Stimulated activated naive CD8-positive, alpha-beta T cell treated with anti-CD3 and anti-CD28 coated beads, Interleukin-15, Interleukin-2, amounts not matched to agents 100 ng/mL and 50 ng/mL, for 24 hours (primary cell): ENCODE measurements at regions not wholly inside any gene's neighbourhood (a gene's known extent, or its start where the extent isn't known, plus 50 kb on each side); places are given as distances from the start of the nearest gene placed in this dataset.
"Not testable (repeated sequence)": the region's sequence is repeated elsewhere in the genome, so short reads cannot be mapped to it uniquely, and the experiment has no call there.

Source experiments
- H3K27ac Mint-ChIP-seq: one replicate; pipeline ENCODE4 v1.8.0; 2021; ENCODE audit warnings: mild to moderate bottlenecking, mixed read lengths
- H3K27me3 Mint-ChIP-seq: one replicate; pipeline ENCODE4 v1.8.0; 2021; ENCODE audit warnings: mixed read lengths
- H3K36me3 Mint-ChIP-seq: one replicate; pipeline ENCODE4 v1.8.0; 2021; ENCODE audit warnings: low read depth, mixed read lengths
- H3K4me1 Mint-ChIP-seq: one replicate; pipeline ENCODE4 v1.8.0; 2021; ENCODE audit warnings: low read depth, mixed read lengths
- H3K4me3 Mint-ChIP-seq: one replicate; pipeline ENCODE4 v1.8.0; 2021; ENCODE audit warnings: mild to moderate bottlenecking, mixed read lengths
- H3K9me3 Mint-ChIP-seq: one replicate; pipeline ENCODE4 v1.8.0; 2021; ENCODE audit warnings: mixed read lengths

DNA sequence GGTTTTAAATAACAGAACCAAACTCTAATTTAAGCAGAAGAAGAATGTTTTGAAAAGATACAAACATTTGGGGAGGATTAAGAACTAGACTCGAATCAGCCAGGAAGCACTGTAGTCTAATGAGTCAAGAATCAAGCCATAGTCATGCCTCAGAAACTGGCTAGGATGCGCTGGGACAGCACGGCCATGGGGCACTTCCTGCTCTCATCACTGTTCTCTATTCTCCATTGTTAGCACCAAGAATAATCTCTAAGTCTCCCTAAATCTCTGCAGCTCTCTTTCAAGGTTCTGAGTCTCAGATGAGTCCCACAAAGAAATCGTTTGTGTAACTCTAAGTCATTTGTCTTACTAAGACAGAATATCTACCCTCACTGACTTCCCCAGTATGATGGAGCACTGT, 399.0 kb upstream of the KCNMB2 start:
- no peaks in the 10 kb centered on the region for H3K27me3 Mint-ChIP-seq
- H3K9me3 Mint-ChIP-seq, result no peaks in the 10 kb centered on the region

DNA sequence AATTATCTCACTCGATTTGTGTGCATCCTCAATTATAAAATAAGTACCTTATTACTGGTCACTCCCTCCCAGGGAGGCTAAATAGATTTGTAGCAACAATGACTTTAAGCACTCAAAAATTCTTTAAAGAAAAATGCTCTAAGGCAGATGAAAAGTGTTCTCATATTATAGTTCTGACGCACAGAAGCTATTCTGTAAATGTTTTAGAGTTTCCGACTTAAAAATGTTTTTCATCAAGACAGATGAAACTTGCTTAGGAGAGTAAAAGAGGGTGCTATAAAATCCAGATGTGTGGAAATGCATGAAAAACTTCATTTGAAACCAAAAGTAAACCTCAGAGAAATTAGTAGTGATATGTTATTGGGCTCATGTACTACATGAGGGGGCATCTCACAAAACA, 398.4 kb upstream of the KCNMB2 start:
- H3K9me3 Mint-ChIP-seq, result no peaks in the 10 kb centered on the region
- H3K27me3 Mint-ChIP-seq, result no peaks in the 10 kb centered on the region
- no peaks in the 10 kb centered on the region for H3K36me3 Mint-ChIP-seq
- H3K27ac Mint-ChIP-seq, result no peak overlapping the region
- H3K4me3 Mint-ChIP-seq, result no peak overlapping the region
- H3K4me1 Mint-ChIP-seq, result no peaks in the 10 kb centered on the region

More for the DNA sequence above, 399.0 kb upstream of the KCNMB2 start:
- no peak overlapping the region for H3K4me3 Mint-ChIP-seq
- H3K27ac Mint-ChIP-seq, result no peak overlapping the region
- H3K36me3 Mint-ChIP-seq, result no peaks in the 10 kb centered on the region
- H3K4me1 Mint-ChIP-seq, result no peaks in the 10 kb centered on the region

DNA sequence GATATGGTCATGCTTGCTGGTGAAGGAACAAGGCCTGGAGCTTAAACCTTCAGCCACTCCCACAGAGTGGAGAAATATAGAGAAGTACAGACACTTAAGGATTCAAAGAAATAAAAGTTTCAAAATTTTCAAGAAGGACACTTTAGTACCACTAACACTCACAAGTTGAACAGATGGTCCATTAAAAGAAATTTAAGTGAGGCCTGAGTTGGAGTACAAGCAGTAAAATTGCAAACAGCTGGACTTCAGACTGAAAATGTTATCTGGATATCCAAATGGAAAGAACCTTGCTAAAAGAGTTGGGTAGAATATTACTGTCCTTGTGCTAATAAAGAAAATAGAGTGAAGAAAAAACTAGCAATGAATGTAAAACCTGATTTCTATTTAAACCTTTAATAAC, 397.1 kb upstream of the KCNMB2 start:
- Mint-ChIP-seq H3K36me3 (no peaks in the 10 kb centered on the region), H3K9me3 (no peaks in the 10 kb centered on the region), H3K4me3 (no peak overlapping the region), H3K27ac (no peak overlapping the region), H3K27me3 (no peaks in the 10 kb centered on the region), H3K4me1 (no peaks in the 10 kb centered on the region)

DNA sequence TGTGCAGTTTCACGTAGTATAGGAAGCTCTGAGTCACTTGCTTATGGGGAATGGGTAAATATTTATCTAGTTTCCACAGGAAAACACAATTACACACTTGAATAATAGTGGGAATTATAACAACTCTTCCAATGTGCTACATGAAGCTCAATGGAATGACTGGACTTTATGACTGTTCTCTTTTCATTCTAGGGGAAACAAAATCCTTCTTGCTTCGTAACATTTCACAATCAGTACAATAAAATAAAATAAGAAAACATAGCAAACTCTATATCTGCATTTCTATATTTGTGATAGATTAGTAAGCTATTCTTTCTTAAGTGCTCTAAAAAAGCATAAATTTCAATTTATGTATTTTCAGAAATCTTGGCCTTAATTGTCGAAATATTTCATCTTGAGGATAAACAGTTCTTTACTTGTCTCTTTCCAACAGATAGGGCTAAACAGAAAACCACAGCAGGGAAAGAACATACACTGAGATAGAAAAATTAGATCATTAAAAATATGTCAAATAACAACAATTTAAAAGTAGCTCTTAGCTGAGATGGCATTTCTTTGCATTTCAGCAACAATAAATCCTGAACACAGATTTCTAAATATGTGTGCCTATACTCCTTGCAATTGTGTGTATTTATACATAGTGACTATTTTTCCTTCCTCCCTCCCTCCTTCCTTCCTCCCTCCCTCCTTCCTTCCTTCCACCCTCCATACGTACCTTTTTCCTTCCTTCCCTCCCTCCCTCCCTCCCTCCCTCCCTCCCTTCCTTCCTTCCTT, 395.5 kb upstream of the KCNMB2 start:
- Mint-ChIP-seq H3K9me3 (no peaks in the 10 kb centered on the region), H3K36me3 (no peaks in the 10 kb centered on the region), H3K4me3 (no peak overlapping the region), H3K4me1 (no peaks in the 10 kb centered on the region), H3K27me3 (no peaks in the 10 kb centered on the region), H3K27ac (no peak overlapping the region)

DNA sequence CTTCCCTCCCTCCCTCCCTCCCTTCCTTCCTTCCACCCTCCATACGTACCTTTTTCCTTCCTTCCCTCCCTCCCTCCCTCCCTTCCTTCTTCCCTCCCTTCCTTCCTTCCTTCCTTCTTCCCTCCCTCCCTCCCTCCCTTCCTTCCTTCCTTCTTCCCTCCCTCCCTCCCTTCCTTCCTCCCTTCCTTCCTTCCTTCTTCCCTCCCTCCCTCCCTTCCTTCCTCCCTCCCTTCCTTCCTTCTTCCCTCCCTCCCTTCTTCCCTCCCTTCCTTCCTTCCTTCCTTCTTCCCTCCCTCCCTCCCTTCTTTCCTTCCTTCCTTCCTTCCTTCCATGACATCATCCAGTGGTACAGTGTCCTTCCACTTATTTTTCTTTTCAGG, 394.9 kb upstream of the KCNMB2 start:
- H3K27ac Mint-ChIP-seq, H3K36me3 Mint-ChIP-seq, H3K4me3 Mint-ChIP-seq, H3K9me3 Mint-ChIP-seq, H3K27me3 Mint-ChIP-seq, H3K4me1 Mint-ChIP-seq: not testable (repeated sequence)

DNA sequence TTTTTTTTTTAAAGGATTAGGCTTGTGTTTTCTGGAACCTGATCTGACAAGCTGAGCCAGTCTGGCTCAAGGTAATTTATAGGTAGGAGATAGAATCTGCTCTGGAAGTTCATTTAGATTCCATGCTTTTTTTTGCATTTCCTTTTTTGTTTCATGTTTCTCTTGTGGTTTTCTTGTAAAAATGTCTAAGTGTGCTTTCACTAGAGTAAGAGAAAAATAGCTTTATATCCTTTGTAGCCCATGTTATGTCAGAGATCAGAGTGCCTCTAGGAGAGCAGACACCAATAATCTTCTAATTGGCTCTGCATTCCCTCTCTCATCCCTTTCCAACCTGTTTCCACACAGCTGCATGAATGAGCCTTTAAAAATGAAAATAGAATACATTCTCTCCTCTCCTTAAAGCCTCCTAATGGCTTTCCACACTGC, 389.8 kb upstream of the KCNMB2 start:
- Mint-ChIP-seq H3K36me3 (no peaks in the 10 kb centered on the region), H3K27me3 (no peaks in the 10 kb centered on the region), H3K4me1 (no peaks in the 10 kb centered on the region), H3K4me3 (no peak overlapping the region), H3K9me3 (no peaks in the 10 kb centered on the region), H3K27ac (no peak overlapping the region)

DNA sequence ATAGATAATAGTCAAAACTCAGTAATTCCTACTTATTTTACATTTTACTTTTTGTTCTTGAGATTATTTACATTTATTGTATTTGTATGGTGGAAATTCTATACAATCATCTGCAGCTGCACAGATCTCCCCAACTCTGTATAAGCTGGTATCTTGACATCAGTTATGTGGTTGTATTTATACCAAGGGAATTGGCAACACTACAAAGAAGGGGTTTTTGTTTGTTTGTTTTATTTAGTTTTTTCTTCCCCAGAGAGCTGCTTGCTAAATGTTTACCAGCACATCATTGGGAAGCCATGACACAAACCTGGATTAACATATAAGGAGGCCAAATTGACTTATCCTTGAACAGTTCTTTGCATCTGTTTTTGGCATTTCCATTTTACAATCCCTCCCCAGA, 389.2 kb upstream of the KCNMB2 start:
- Mint-ChIP-seq H3K36me3 (no peaks in the 10 kb centered on the region), H3K4me3 (no peak overlapping the region), H3K9me3 (no peaks in the 10 kb centered on the region), H3K27me3 (no peaks in the 10 kb centered on the region), H3K27ac (no peak overlapping the region), H3K4me1 (no peaks in the 10 kb centered on the region)

DNA sequence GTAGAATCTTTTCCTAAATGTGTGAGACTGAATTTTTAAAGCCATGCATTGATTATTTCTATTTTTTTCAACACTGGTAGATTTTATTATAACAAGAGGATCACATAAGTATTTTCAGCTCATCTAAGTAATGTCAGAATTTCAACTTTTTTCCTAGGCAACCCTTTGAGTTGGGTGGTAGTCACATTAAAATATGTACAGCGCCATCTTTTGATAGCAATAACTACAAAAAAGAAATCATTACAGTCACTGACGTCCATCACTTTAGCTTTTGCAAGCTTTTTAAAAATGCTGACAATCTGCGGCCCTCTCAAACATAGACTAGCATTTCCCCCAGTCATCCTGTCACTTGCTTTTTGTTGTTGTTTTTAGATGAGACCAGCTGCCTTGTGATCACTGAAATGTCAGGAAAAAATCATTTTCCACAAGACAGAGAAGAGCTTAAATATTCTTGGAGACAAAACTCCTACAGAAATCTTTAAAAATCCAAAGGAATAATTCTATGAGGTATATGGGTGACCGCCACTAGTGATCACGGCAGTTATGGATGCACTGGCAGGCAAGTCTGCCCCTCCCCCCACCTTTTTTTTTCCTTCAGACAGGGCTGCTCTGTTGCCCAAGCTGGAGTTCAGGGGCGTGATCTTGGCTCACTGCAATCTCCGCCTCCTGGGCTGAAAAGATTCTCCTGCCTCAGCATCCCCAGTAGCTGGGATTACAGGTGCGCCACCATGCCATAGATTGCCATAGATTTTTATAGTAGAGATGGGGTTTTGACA, 384.0 kb upstream of the KCNMB2 start:
- H3K27me3 Mint-ChIP-seq, result no peaks in the 10 kb centered on the region
- no peak overlapping the region for H3K4me3 Mint-ChIP-seq
- no peak overlapping the region for H3K27ac Mint-ChIP-seq
- H3K9me3 Mint-ChIP-seq, result no peaks in the 10 kb centered on the region
- H3K36me3 Mint-ChIP-seq, result no peaks in the 10 kb centered on the region
- no peaks in the 10 kb centered on the region for H3K4me1 Mint-ChIP-seq

DNA sequence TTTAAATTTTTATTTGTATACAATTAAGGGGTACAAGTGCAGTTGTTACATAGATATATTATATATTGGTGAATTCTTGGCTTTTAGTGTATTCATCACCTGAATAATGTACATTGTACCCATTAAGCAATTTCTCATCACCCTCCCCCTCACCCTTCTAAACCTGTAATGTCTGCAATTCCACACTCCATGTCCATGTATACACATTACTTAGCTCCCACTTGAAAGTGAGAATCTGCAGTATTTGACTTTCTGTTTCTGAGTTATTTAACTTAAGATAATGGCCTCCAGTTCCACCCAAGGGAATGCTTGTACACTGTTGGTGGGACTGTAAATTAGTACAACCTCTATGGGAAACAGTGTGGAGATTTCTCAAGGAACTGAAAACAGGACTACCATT, 383.2 kb upstream of the KCNMB2 start:
- no peaks in the 10 kb centered on the region for H3K36me3 Mint-ChIP-seq
- no peaks in the 10 kb centered on the region for H3K4me1 Mint-ChIP-seq
- no peak overlapping the region for H3K27ac Mint-ChIP-seq
- no peaks in the 10 kb centered on the region for H3K27me3 Mint-ChIP-seq
- no peak overlapping the region for H3K4me3 Mint-ChIP-seq
- no peaks in the 10 kb centered on the region for H3K9me3 Mint-ChIP-seq

DNA sequence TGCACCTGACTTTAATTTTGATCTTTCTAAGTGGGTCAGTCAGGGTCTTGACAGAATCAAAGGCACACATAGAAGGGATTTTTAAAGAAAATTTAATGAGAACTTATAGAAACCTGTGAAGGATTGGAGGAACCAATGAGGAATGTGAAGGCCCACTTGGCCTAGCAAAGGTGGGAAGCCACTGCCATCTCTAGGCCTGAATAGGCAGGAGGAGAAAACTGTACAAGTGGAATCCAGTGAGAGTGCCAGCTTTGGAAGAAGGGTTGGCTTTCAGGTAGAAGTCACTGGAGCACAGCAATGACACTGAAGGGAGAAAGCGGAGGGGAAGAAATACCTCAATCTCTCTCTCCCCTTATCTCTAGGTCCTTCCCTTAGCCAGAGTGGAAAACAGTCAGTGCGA, 380.7 kb upstream of the KCNMB2 start:
- no peaks in the 10 kb centered on the region for H3K4me1 Mint-ChIP-seq

DNA sequence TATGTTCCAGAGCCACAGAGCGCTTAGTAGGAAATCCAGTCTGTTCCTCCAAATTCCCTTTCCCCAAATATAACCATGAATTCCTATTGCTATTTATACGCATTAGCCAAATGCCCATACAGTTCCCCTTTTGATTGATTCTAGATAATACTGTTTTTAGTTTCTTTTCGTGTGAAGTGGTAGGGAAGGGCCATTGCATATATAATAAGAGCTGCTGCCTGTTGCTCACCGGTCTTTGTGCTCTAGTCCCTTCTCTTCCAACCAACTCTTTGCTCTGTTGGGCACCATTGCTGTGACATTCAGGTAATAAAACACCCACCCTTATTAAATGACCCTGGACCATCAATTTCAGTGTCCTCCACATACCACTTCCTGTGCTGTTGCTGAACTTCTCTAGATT, 379.9 kb upstream of the KCNMB2 start:
- no peaks in the 10 kb centered on the region for H3K4me1 Mint-ChIP-seq
- no peaks in the 10 kb centered on the region for H3K36me3 Mint-ChIP-seq
- no peak overlapping the region for H3K27ac Mint-ChIP-seq
- H3K4me3 Mint-ChIP-seq, result no peak overlapping the region
- no peaks in the 10 kb centered on the region for H3K9me3 Mint-ChIP-seq
- no peaks in the 10 kb centered on the region for H3K27me3 Mint-ChIP-seq

More for the DNA sequence above, 380.7 kb upstream of the KCNMB2 start:
- H3K36me3 Mint-ChIP-seq, result no peaks in the 10 kb centered on the region
- H3K27ac Mint-ChIP-seq, result no peak overlapping the region
- H3K9me3 Mint-ChIP-seq, result no peaks in the 10 kb centered on the region
- H3K4me3 Mint-ChIP-seq, result no peak overlapping the region
- H3K27me3 Mint-ChIP-seq, result no peaks in the 10 kb centered on the region

DNA sequence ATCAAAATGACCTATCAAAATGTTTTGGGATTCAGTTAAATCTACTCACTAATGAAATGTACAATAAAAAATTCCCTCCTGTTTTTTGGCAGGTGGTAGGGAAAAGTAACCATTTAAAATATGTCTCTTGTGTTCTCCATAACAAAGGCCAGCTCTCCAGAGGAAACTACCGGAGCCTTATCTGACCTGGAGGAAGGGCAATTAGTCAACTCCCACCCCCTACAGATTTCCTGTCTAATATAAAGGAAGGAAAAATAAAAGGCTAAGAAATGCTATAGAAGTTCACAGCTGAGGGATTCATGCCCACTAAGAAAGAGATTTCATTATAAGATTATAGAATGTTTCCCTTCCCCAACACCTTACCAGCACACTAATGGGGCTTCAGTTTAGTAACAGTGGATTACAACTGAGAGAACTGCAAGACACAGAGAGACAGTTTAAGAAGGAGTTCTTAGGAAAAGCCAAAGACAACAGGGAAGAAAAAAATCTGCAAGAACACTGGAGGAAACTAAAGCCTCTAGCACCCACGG, 376.5 kb upstream of the KCNMB2 start:
- no peak overlapping the region for H3K27ac Mint-ChIP-seq
- no peaks in the 10 kb centered on the region for H3K9me3 Mint-ChIP-seq
- no peaks in the 10 kb centered on the region for H3K36me3 Mint-ChIP-seq
- H3K4me1 Mint-ChIP-seq, result no peaks in the 10 kb centered on the region
- H3K27me3 Mint-ChIP-seq, result no peaks in the 10 kb centered on the region
- H3K4me3 Mint-ChIP-seq, result no peak overlapping the region

DNA sequence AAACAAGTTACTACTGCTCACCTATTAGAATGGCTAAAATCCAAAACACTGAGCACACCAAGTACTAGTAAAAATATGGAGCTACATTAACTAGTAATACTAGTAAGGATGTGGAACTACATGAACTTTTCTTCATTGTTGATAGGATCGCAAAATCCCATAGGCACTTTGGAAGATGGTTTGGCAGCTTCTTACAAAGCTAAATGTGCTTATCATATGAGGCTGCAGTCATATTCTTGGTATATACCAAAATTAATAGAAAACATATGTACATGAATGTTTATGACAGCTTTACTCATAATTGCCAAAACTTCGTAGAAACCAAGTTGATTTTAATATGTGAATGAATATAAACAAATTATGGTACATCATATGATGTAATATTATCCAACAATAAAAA, 366.8 kb upstream of the KCNMB2 start:
- Mint-ChIP-seq H3K4me1 (no peaks in the 10 kb centered on the region), H3K9me3 (no peaks in the 10 kb centered on the region), H3K27me3 (peaks cover 5% of the 10 kb centered on the region), H3K27ac (no peak overlapping the region), H3K4me3 (no peak overlapping the region), H3K36me3 (no peaks in the 10 kb centered on the region)

DNA sequence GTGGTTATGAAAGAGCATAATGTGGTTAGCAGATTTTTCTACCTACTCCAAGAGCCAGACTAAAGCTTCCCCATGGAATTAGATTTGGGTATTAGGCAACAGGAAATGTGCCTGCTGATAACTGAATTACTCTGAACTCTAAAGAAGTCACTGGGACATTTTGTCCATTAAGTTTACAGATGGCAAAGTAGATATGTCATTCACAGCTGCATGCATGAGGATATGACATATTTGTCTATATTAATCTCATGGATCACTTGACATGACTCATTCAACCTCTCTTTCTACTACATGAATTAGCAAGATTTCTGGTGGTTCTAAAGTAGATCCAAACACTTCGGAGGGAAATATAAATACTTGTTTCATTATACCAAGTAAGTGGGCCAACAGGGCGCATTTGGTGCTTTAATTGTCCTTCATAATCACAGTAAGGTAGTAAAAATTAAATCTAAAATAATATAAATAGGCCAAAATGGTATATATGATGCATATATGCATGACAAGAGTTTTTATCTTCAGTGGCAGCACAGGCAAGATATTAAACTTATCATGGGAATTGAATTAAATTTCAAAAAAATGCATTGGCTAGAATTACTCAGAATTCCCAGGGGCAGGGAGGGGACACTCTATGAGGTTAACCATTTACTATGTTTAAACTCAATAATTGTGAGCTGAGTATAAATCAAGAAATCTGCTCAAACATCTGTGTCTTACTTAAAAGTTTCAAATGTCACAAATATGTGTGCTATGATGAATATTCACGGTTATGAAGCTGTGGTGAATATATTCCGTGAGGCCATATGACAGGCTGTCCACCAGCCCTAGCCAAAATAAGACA, 365.3 kb upstream of the KCNMB2 start:
- Mint-ChIP-seq H3K27me3 (peaks cover 5% of the 10 kb centered on the region), H3K27ac (no peak overlapping the region), H3K4me1 (no peaks in the 10 kb centered on the region), H3K36me3 (no peaks in the 10 kb centered on the region), H3K9me3 (no peaks in the 10 kb centered on the region), H3K4me3 (no peak overlapping the region)

DNA sequence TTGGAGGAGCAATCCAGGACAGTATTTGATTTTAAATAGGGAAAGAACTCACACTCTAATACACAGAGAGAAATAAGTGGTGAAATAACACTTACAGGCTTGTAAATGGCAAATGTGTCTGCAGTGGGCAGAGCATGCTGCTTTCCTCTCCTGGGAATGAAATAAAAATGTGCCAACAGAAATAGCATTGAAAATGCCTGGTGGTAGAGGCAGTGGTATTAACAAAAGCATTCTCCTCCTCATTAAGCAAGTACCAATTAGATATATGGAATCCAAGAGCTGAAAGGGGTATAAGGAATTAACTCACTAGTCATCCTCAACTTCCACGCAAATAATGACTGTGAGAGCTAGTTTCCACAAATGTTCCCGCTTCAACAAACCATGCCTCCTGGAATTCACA, 364.1 kb upstream of the KCNMB2 start:
- Mint-ChIP-seq H3K27ac (no peak overlapping the region), H3K4me3 (no peak overlapping the region), H3K9me3 (no peaks in the 10 kb centered on the region), H3K36me3 (no peaks in the 10 kb centered on the region), H3K27me3 (peaks cover 5% of the 10 kb centered on the region), H3K4me1 (no peaks in the 10 kb centered on the region)
